Panc1 (cell line): ENCODE measurements at regions not wholly inside any gene's neighbourhood (a gene's known extent, or its start where the extent isn't known, plus 50 kb on each side); places are given as distances from the start of the nearest gene placed in this dataset.

ENCODE experiments used
- ATAC-seq: fragments of 200-7000 bp; cut with Tn5 transposase; 2 replicates; pipeline ENCODE4 v1.9.1; 2020; ENCODE audit warnings: mild to moderate bottlenecking, moderate library complexity
- BruUV-seq: library from RNA; stranded (reverse); fragments of 400-500 nt; replicated peaks from 2 replicates; lab custom pipeline; 2021; lab: Mats Ljungman, UMichigan
- CTCF ChIA-PET: fragments of 300-600 bp; sonication (Branson Sonifier 250); formaldehyde crosslinking; loops from one replicate; lab custom pipeline; 2022; ENCODE audit warnings: antibody characterized with exemption; lab: Charles Lee
- POLR2A ChIA-PET: fragments of 300-600 bp; sonication (Branson Sonifier 250); formaldehyde crosslinking; loops from one replicate; lab custom pipeline; 2022; ENCODE audit warnings: antibody characterized with exemption; lab: Charles Lee
- DNase-seq: peaks from one replicate; pipeline ENCODE4 v3.0.0-alpha.2; 2010; ENCODE audit warnings: low read depth, low spot score
- H3K27ac ChIP-seq: 2 replicates; pipeline ENCODE4 v1.5.1; 2011; ENCODE audit warnings: mild to moderate bottlenecking, low read length, inconsistent platforms
- H3K27me3 ChIP-seq: fragments of 200-500 bp; sonication (Bioruptor generic); 2 replicates; pipeline ENCODE4 v1.6.0; 2014; ENCODE audit warnings: low read length, inconsistent platforms; ENCODE audit not compliant: control insufficient read depth, insufficient read depth
- H3K36me3 ChIP-seq: fragments of 200-500 bp; sonication (Bioruptor generic); 2 replicates; pipeline ENCODE4 v1.5.1; 2014; ENCODE audit warnings: inconsistent platforms, mild to moderate bottlenecking, low read length, moderate library complexity; ENCODE audit not compliant: control insufficient read depth, insufficient read depth
- H3K4me1 ChIP-seq: 2 replicates; pipeline ENCODE4 v1.5.1; 2011; ENCODE audit warnings: inconsistent platforms, mild to moderate bottlenecking, low read length, moderate library complexity; ENCODE audit not compliant: control insufficient read depth, insufficient read depth
- H3K4me3 ChIP-seq, 2 experiments: 2 replicates each; pipeline ENCODE4 v1.5.1; 2011 to 2012; ENCODE audit warnings: low read depth in 2 of 2, low read length in 2 of 2, mild to moderate bottlenecking in 2 of 2, inconsistent platforms in 1 of 2, moderate library complexity in 1 of 2
- H3K9me3 ChIP-seq: fragments of 200-500 bp; sonication (Bioruptor generic); 2 replicates; pipeline ENCODE4 v1.5.1; 2014; ENCODE audit warnings: low read depth, mild to moderate bottlenecking, inconsistent platforms, low read length, moderate library complexity; ENCODE audit not compliant: control insufficient read depth, insufficient read depth
- CTCF ChIP-seq: fragments of 450-650 bp; IDR thresholded peaks from 2 replicates; pipeline ENCODE4 v1.5.1; 2017; ENCODE audit warnings: mild to moderate bottlenecking
- POLR2AphosphoS5 ChIP-seq: IDR thresholded peaks from 2 replicates; pipeline ENCODE4 v1.6.1; 2012; ENCODE audit warnings: mild to moderate bottlenecking, low read depth, low read length, moderate library complexity
- REST ChIP-seq, 2 experiments: IDR thresholded peaks; 2 replicates each; pipeline ENCODE4 v1.6.1; 2011 to 2012; ENCODE audit warnings: low read depth in 2 of 2, control low read depth in 1 of 2, low read length in 1 of 2, mild to moderate bottlenecking in 1 of 2, moderate library complexity in 1 of 2; ENCODE audit not compliant: insufficient read depth in 1 of 2
- SIN3A ChIP-seq: IDR thresholded peaks from 2 replicates; pipeline ENCODE4 v1.6.1; 2012; ENCODE audit warnings: low read depth, mild to moderate bottlenecking, low read length, moderate library complexity, borderline replicate concordance; ENCODE audit not compliant: insufficient read depth
- TCF7L2 ChIP-seq: IDR thresholded peaks from 2 replicates; pipeline ENCODE4 v1.6.1; 2011; ENCODE audit warnings: mild to moderate bottlenecking, low read depth, low read length, inconsistent platforms
- in situ Hi-C: cut with HindIII; loops from 2 replicates; pipeline ENCODE4 v1.10.0; 2016; ENCODE audit warnings: low sequenced_read_pairs, low pct_unique_long_range_greater_than_20kb
- intact Hi-C: fragments of 100-400 bp; cut with micrococcal nuclease; formaldehyde crosslinking; loops from one replicate; pipeline ENCODE4 v1.10.0; 2022; ENCODE audit not compliant: unreplicated experiment

- ATAC-seq (no peak), DNase-seq (no peak)
- no peak overlapping the region for H3K4me3 ChIP-seq
- POLR2A ChIA-PET, result no interaction called here
- no TSS peak for BruUV-seq
- no peaks in the 10 kb centered on the region for H3K9me3 ChIP-seq
- no peak overlapping the region for H3K27ac ChIP-seq
- intact Hi-C loops (no loop called here), in situ Hi-C loops (no loop called here)
- no peak for TF ChIP-seq CTCF
- no peak for TF ChIP-seq REST (IDR thresholded peaks at IDR 0.05; ENCODE audit: insufficient read depth in 1 of 2, low read depth in 2 of 2, low read length in 1 of 2)
- no peak for TF ChIP-seq TCF7L2
- no peak for TF ChIP-seq POLR2AphosphoS5
- TF ChIP-seq SIN3A, result no peak
- CTCF ChIA-PET, result no interaction called here
- H3K4me1 ChIP-seq, result no peaks in the 10 kb centered on the region
- H3K27me3 ChIP-seq, result no peaks in the 10 kb centered on the region
- H3K36me3 ChIP-seq, result no peaks in the 10 kb centered on the region
Observed at GRCh38 chr5:104635227-104635626, 1072.6 kb upstream of the NUDT12 start.

GRCh38 chr5:104628911-104629310 lies 1066.3 kb upstream of the NUDT12 start:
- DNase-seq, result no peak
- Histone ChIP-seq H3K27me3 (no peaks in the 10 kb centered on the region), H3K36me3 (no peaks in the 10 kb centered on the region), H3K4me1 (no peaks in the 10 kb centered on the region), H3K9me3 (0 out of 2 replicates have a peak, but pooled peaks cover 2% of the 10 kb centered on the region), H3K27ac (no peak overlapping the region), H3K4me3 (no peak overlapping the region)
- ChIA-PET POLR2A (no interaction called here), CTCF (no interaction called here)
- no peak for ATAC-seq
- in situ Hi-C loops, result no loop called here
- no peak for TF ChIP-seq TCF7L2
- TF ChIP-seq SIN3A, result no peak
- TF ChIP-seq REST (IDR thresholded peaks at IDR 0.05; ENCODE audit: insufficient read depth in 1 of 2, low read depth in 2 of 2, low read length in 1 of 2), result no peak
- no peak for TF ChIP-seq CTCF
- TF ChIP-seq POLR2AphosphoS5, result no peak
- BruUV-seq, result no TSS peak
- intact Hi-C loops, result no loop called here
